Caco-2 (cell line): ENCODE measurements at regions not wholly inside any gene's neighbourhood (a gene's known extent, or its start where the extent isn't known, plus 50 kb on each side); places are given as distances from the start of the nearest gene placed in this dataset.

Source experiments
- BruUV-seq: library from RNA; stranded (reverse); fragments of 400-500 nt; replicated peaks from 2 replicates; lab custom pipeline; 2021; lab: Mats Ljungman, UMichigan
- CTCF ChIA-PET: fragments of 300-600 bp; sonication (Branson Sonifier 250); formaldehyde crosslinking; loops from one replicate; lab custom pipeline; 2022; ENCODE audit warnings: antibody characterized with exemption; lab: Charles Lee
- POLR2A ChIA-PET: fragments of 300-600 bp; sonication (Branson Sonifier 250); formaldehyde crosslinking; loops from one replicate; lab custom pipeline; 2022; ENCODE audit warnings: antibody characterized with exemption; lab: Charles Lee
- DNase-seq, 2 experiments: peaks; one replicate each; pipeline versions ENCODE4 v3.0.0 to v3.0.0-alpha.2; 2020 to 2022
- H3K27me3 ChIP-seq: replicated peaks from 2 replicates; pipeline ENCODE4 v1.6.0; 2011; ENCODE audit warnings: low read length; ENCODE audit not compliant: control insufficient read depth, insufficient read depth
- H3K36me3 ChIP-seq: 2 replicates; pipeline ENCODE4 v1.5.1; 2011; ENCODE audit warnings: low read length; ENCODE audit not compliant: control insufficient read depth, insufficient read depth
- H3K4me1 ChIP-seq: fragments of 250-450 bp; sonication (Bioruptor Pico); 2 replicates; pipeline ENCODE4 v1.5.1; 2020; ENCODE audit warnings: mild to moderate bottlenecking
- H3K4me3 ChIP-seq: 2 replicates; pipeline ENCODE4 v1.5.1; 2011; ENCODE audit warnings: low read depth, mild to moderate bottlenecking, control low read depth, low read length
- H3K9me3 ChIP-seq: fragments of 250-450 bp; sonication (Bioruptor Pico); 2 replicates; pipeline ENCODE4 v1.5.1; 2020; ENCODE audit warnings: mild to moderate bottlenecking, moderate library complexity
- H3K27ac Mint-ChIP-seq: one replicate; pipeline ENCODE4 v1.8.0; 2022; ENCODE audit warnings: mixed read lengths; ENCODE audit not compliant: unreplicated experiment
- H3K27me3 Mint-ChIP-seq: one replicate; pipeline ENCODE4 v1.8.0; 2022; ENCODE audit warnings: mixed read lengths; ENCODE audit not compliant: insufficient read depth, unreplicated experiment
- H3K36me3 Mint-ChIP-seq: one replicate; pipeline ENCODE4 v1.8.0; 2022; ENCODE audit warnings: mild to moderate bottlenecking, mixed read lengths; ENCODE audit not compliant: insufficient read depth, unreplicated experiment
- H3K4me1 Mint-ChIP-seq: one replicate; pipeline ENCODE4 v1.8.0; 2022; ENCODE audit warnings: low read depth, mixed read lengths; ENCODE audit not compliant: unreplicated experiment
- H3K4me3 Mint-ChIP-seq: one replicate; pipeline ENCODE4 v1.8.0; 2022; ENCODE audit warnings: mild to moderate bottlenecking, moderate library complexity, mixed read lengths; ENCODE audit not compliant: unreplicated experiment
- H3K9me3 Mint-ChIP-seq: one replicate; pipeline ENCODE4 v1.8.0; 2022; ENCODE audit warnings: mixed read lengths; ENCODE audit not compliant: unreplicated experiment
- CTCF ChIP-seq, 2 experiments: fragments of 200-600 bp in 1 of 2; IDR thresholded peaks; 1 replicate in 1 of 2; 2 replicates in 1 of 2; pipeline versions ENCODE4 v1.5.1 to v1.8.0; 2011 to 2022; ENCODE audit warnings: antibody characterized with exemption in 1 of 2, control low read depth in 1 of 2, inconsistent platforms in 1 of 2, low read depth in 1 of 2, low read length in 1 of 2, mild to moderate bottlenecking in 1 of 2, moderate library complexity in 1 of 2; ENCODE audit not compliant: insufficient read depth in 1 of 2, severe bottlenecking in 1 of 2, unreplicated experiment in 1 of 2
- intact Hi-C: fragments of 100-400 bp; cut with micrococcal nuclease; formaldehyde crosslinking; loops from one replicate; pipeline ENCODE4 v1.10.0; 2022; ENCODE audit not compliant: unreplicated experiment

GRCh38 chr6:45808042-45808645 lies 207.5 kb downstream of the CLIC5 start:
- no peak for TF ChIP-seq CTCF (IDR thresholded peaks at IDR 0.05; ENCODE audit: insufficient read depth in 1 of 2, low read depth in 1 of 2, low read length in 1 of 2, severe bottlenecking in 1 of 2, unreplicated experiment in 1 of 2)

GRCh38 chr6:45807311-45808041 lies 208.2 kb downstream of the CLIC5 start:
- no peak overlapping the region for H3K27ac Mint-ChIP-seq
- no peak overlapping the region for H3K4me3 Mint-ChIP-seq
- Histone ChIP-seq H3K4me3 (no peak overlapping the region), H3K4me1 (no peaks in the 10 kb centered on the region), H3K36me3 (no peaks in the 10 kb centered on the region), H3K9me3 (no peaks in the 10 kb centered on the region), H3K27me3 (no peaks in the 10 kb centered on the region)
- DNase-seq, result no peak
- H3K36me3 Mint-ChIP-seq, result no peaks in the 10 kb centered on the region
- CTCF ChIA-PET, result no interaction called here
- H3K9me3 Mint-ChIP-seq, result no peaks in the 10 kb centered on the region
- BruUV-seq, result no TSS peak
- TF ChIP-seq CTCF (IDR thresholded peaks at IDR 0.05; ENCODE audit: insufficient read depth in 1 of 2, low read depth in 1 of 2, low read length in 1 of 2, severe bottlenecking in 1 of 2, unreplicated experiment in 1 of 2), result no peak
- H3K4me1 Mint-ChIP-seq, result no peaks in the 10 kb centered on the region
- POLR2A ChIA-PET, result no interaction called here
- intact Hi-C loops, result no loop called here
- peaks cover 9% of the 10 kb centered on the region for H3K27me3 Mint-ChIP-seq

More at GRCh38 chr6:45808042-45808645, 207.5 kb downstream of the CLIC5 start:
- no TSS peak for BruUV-seq
- ChIA-PET POLR2A (no interaction called here), CTCF (no interaction called here)
- Mint-ChIP-seq H3K4me3 (no peak overlapping the region), H3K4me1 (no peaks in the 10 kb centered on the region), H3K36me3 (no peaks in the 10 kb centered on the region), H3K27ac (no peak overlapping the region), H3K9me3 (no peaks in the 10 kb centered on the region), H3K27me3 (peaks cover 12% of the 10 kb centered on the region)
- no peaks in the 10 kb centered on the region for H3K36me3 ChIP-seq
- H3K4me1 ChIP-seq, result no peaks in the 10 kb centered on the region
- H3K4me3 ChIP-seq, result no peak overlapping the region
- no peaks in the 10 kb centered on the region; the same call in 1 of the 2 replicates for H3K27me3 ChIP-seq
- no peak for DNase-seq
- no peaks in the 10 kb centered on the region for H3K9me3 ChIP-seq
- intact Hi-C loops, result no loop called here

- TF ChIP-seq CTCF (IDR thresholded peaks at IDR 0.05; ENCODE audit: insufficient read depth in 1 of 2, low read depth in 1 of 2, low read length in 1 of 2, severe bottlenecking in 1 of 2, unreplicated experiment in 1 of 2), result no peak
- Histone ChIP-seq H3K36me3 (no peaks in the 10 kb centered on the region), H3K4me1 (no peaks in the 10 kb centered on the region), H3K27me3 (no peaks in the 10 kb centered on the region), H3K9me3 (no peaks in the 10 kb centered on the region), H3K4me3 (no peak overlapping the region)
- no peak for DNase-seq
- Mint-ChIP-seq H3K4me1 (no peaks in the 10 kb centered on the region), H3K27me3 (peaks cover 3% of the 10 kb centered on the region), H3K4me3 (no peak overlapping the region), H3K27ac (no peak overlapping the region), H3K36me3 (no peaks in the 10 kb centered on the region), H3K9me3 (no peaks in the 10 kb centered on the region)
- ChIA-PET CTCF (no interaction called here), POLR2A (no interaction called here)
- no TSS peak for BruUV-seq
- intact Hi-C loops, result no loop called here
These were observed 209.5 kb downstream of the CLIC5 start for GRCh38 chr6:45806172-45806571.
